ENCODE measurements at regions not wholly inside any gene's neighbourhood (a gene's known extent, or its start where the extent isn't known, plus 50 kb on each side); places are given as distances from the start of the nearest gene placed in this dataset.
A peak's percentile ranks its signal among the peaks of the same experiment; 100 is the strongest.
"Not testable (repeated sequence)": the region's sequence is repeated elsewhere in the genome, so short reads cannot be mapped to it uniquely, and the experiment has no call there.

DNA sequence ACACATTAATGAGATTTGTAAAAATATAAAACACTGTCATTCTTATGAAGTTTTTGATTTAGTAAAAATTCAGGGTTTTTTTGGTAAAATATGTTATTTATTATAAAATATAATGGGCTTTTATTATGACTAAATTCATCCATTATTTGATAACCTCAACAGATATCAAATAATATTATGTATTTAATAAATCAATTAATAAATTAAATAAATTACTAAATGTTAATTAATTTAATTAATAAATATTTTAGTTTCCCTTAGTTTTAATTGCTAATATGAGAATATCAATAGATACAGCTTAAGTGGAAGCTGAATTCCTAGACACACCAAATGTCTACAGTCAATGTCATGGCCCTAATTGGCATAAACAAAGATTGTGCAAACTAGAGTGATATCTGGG, 82.3 kb upstream of the DGKG start:
- TF ChIP-seq, protein P1, sequence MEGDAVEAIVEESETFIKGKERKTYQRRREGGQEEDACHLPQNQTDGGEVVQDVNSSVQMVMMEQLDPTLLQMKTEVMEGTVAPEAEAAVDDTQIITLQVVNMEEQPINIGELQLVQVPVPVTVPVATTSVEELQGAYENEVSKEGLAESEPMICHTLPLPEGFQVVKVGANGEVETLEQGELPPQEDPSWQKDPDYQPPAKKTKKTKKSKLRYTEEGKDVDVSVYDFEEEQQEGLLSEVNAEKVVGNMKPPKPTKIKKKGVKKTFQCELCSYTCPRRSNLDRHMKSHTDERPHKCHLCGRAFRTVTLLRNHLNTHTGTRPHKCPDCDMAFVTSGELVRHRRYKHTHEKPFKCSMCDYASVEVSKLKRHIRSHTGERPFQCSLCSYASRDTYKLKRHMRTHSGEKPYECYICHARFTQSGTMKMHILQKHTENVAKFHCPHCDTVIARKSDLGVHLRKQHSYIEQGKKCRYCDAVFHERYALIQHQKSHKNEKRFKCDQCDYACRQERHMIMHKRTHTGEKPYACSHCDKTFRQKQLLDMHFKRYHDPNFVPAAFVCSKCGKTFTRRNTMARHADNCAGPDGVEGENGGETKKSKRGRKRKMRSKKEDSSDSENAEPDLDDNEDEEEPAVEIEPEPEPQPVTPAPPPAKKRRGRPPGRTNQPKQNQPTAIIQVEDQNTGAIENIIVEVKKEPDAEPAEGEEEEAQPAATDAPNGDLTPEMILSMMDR (IDR thresholded peaks at IDR 0.05; ENCODE audit: insufficient read depth, low read depth, low read length), result no peak
- no peak for DNase-seq (ENCODE audit: low read depth)
- H3K4me3 ChIP-seq (ENCODE audit: low read depth, low read length), result no peak overlapping the region

DNA sequence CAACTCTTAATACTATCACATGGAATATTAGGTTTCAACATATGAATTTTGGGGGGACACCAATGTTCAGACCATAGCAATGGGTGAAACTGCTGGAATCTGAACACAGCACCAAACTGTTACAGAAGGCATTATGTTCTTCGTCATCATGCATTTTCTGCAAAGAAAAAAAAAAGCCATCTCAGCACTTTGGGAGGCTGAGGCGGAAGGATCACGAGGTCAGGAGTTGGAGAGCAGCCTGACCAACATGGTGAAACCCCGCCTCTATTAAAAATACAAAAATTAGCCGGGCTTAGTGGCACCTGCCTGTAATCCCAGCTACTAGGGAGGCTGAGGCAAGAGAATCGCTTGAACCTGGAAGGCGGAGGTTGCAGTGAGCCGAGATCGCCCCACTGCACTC, 80.9 kb upstream of the DGKG start:
- not testable (repeated sequence) for DNase-seq (ENCODE audit: low read depth); H3K4me3 ChIP-seq (ENCODE audit: low read depth, low read length)

DNA sequence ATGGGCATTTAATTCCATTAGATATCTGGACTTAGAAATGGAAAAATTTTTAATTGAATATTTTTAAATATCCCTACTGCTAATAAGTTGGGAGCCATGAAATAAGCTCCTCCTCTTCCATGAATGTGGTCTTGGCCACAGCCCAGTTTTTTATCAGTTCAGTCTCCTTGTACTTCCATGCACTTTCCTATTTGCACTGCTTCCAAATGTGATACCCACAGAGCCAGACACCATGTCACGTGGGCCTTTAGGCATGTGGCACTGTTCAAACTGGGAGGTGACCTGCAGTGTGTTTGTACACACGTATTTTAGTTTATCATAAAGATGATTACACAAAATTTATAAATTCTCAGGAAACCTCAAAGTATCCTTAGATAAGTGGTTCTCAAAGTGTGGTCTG, 80.1 kb upstream of the DGKG start:
- no peak for DNase-seq (ENCODE audit: low read depth)
- no peak overlapping the region for H3K4me3 ChIP-seq (ENCODE audit: low read depth, low read length)
- TF ChIP-seq, protein P1 (IDR thresholded peaks at IDR 0.05; ENCODE audit: insufficient read depth, low read depth, low read length), result no peak

DNA sequence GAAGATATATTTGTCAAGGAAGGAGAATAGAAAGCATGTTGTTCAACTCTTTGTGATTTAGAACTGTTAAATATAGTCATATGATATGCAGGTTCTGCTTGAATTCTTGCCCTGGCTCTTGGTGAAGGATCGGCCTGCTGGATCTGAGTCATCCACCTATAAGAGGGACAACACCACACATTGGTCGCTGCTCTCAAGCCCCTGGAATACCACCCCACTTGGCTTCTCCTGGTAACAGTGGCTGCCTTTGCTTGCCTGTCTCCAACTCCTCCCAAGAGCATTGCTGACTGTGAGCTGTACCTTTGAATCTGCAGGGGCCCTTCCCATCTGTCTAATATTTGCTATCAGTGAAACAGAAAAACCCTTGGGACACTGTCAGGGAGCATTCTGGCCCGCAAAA, 78.9 kb upstream of the DGKG start:
- DNase-seq (ENCODE audit: low read depth), result no peak
- TF ChIP-seq, protein P1 (IDR thresholded peaks at IDR 0.05; ENCODE audit: insufficient read depth, low read depth, low read length), result no peak
- H3K4me3 ChIP-seq (ENCODE audit: low read depth, low read length), result no peak overlapping the region

DNA sequence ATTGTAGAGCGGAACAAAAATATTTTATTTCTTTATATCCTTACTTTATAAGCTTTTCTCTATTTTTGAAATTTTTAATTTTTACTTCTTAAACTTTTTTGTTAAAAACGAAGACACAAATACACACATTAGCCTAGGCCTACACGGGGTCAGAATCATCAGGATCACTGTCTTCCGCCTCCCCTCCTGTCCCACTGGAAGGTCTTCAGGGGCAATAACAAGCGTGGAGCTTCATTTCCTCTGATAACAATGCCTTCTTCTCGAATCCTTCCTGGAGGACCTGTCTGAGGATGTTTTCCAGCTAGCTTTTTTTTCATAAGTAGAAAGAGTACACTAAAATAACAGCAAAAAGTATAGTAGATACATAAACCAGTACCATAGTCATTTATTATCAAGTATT, 77.7 kb upstream of the DGKG start:
- no peak overlapping the region for H3K4me3 ChIP-seq (ENCODE audit: low read depth, low read length)
- TF ChIP-seq, protein P1 (IDR thresholded peaks at IDR 0.05; ENCODE audit: insufficient read depth, low read depth, low read length), result no peak
- DNase-seq (ENCODE audit: low read depth), result no peak

DNA sequence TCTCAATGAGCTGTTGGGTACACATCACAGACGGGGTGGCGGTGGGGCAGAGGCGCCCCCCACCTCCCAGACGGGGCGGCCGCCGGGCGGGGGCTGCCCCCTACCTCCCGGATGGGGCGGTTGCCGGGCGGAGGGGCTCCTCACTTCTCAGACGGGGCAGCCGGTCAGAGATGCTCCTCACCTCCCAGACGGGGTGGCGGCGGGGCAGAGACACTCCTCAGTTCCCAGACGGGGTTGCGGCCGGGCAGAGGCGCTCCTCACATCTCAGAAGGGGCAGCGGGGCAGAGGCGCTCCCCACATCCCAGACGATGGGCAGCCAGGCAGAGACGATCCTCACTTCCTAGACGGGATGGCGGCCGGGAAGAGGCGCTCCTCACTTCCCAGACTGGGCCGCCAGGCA, 73.3 kb upstream of the DGKG start:
- DNase-seq (ENCODE audit: low read depth); H3K4me3 ChIP-seq (ENCODE audit: low read depth, low read length): not testable (repeated sequence)

DNA sequence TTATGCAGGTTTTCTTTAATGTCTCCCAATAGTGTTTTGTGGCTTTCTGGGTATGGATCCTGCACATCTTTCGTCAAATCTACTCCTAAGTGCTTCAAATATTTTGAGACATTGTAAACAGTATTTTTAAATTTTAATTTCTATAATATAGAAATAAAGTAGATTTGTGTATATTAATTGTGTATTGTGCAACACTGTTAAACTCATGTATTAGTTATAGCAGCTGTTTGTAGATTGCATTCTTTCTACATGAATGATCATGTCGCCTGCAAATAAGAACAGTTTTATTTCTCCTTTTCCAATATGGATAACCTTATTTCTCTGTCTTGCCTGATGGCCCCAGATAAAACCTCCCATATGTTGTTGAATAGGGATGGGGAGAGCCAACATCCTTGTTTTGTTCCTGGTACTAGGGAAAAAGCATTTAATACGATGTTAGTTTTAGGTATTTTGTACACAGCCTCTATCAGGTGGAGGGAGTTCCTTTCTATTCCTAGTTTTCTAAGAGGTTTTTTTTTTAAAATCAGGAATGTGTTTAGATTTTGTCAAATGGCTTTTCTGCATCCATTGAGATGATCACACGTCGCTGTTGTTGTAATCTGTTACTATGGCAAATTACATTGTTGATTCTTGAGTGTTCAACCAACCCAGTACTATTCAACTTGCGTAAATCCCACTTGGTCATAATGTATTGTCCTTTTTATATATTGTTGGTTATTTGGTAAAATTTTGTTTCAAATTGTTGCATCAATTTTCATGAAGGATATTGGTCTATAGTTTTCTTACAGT, 71.1 kb upstream of the DGKG start:
- TF ChIP-seq, protein P1 (IDR thresholded peaks at IDR 0.05; ENCODE audit: insufficient read depth, low read depth, low read length), result no peak
- H3K4me3 ChIP-seq (ENCODE audit: low read depth, low read length), result no peak overlapping the region
- DNase-seq (ENCODE audit: low read depth), result no peak

DNA sequence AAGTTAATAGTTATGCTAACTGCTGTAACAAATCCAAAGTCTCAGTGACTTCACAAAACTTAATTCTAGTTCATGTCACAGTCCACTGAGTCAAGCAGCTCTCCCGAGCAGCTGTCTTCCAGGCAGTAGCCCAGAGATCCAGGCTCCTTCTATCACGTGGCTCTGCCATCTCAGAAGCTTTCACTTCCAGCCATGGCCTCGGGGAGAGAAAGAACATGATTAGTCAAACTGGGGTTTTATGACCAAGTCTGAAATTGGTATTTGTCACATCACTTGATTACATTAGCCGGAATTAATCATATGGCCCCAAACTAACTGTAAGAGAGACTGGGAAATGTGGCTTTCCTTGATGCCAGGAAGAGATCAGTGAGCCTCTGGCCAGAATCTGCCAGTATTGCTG, 70.2 kb upstream of the DGKG start:
- no peak overlapping the region for H3K4me3 ChIP-seq (ENCODE audit: low read depth, low read length)
- TF ChIP-seq, protein P1 (IDR thresholded peaks at IDR 0.05; ENCODE audit: insufficient read depth, low read depth, low read length), result no peak
- DNase-seq (ENCODE audit: low read depth), result peak; percentile 10

Data from fibroblast of villous mesenchyme (primary cell).